IPS-18c (cell line): ENCODE measurements at regions not wholly inside any gene's neighbourhood (a gene's known extent, or its start where the extent isn't known, plus 50 kb on each side); places are given as distances from the start of the nearest gene placed in this dataset.

Experiments used
- H3K4me3 ChIP-seq: 2 replicates; pipeline ENCODE4 v1.7.0; 2013; ENCODE audit warnings: low read depth, mild to moderate bottlenecking, low read length, moderate library complexity; ENCODE audit not compliant: insufficient read depth
- H3K9me3 ChIP-seq: one replicate; pipeline ENCODE4 v1.6.1; 2013; ENCODE audit warnings: mild to moderate bottlenecking, low read length, moderate library complexity; ENCODE audit not compliant: control insufficient read depth, insufficient read depth

DNA sequence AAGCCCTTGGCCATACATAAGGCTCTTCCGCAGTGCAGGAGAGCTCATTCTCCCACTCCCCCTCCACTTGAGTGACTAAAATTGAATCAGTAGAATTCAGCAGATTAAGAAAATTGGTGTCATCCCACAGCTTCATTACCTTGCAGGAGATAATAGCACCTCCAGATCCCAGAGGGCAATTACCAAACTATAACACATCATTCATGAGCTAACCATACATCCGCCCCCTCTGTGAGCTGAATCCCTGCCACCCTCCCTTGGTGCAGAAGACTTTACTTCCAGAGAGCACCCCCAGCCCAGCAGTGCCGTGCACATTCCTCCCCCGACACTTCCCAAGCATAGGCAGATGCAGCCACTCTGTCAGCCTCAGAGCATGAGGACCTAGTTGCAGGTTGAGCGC is 496.5 kb upstream of the B3GAT1 start:
- no peaks in the 10 kb centered on the region for H3K9me3 ChIP-seq
- no peak overlapping the region for H3K4me3 ChIP-seq

DNA sequence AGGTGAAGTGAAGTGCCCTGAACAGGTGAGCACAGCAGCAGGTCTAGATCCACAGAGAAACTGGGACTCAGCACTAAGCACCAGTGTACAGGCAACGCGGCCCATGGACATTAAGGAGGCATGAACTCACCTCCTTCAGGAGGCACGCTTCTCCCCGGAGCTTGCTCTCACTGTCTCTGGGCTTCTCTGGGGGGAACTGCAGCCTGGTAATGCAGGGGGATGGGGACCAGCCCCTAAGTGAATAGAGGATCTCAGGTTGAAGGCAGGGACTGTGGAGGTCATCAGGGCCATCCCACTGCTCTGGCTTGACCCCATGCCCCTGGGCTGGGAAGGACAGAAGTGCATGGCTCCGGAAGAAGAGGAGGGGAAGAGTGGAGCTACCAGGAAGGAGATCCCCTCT is 495.6 kb upstream of the B3GAT1 start:
- H3K4me3 ChIP-seq = no peak overlapping the region
- no peaks in the 10 kb centered on the region for H3K9me3 ChIP-seq

DNA sequence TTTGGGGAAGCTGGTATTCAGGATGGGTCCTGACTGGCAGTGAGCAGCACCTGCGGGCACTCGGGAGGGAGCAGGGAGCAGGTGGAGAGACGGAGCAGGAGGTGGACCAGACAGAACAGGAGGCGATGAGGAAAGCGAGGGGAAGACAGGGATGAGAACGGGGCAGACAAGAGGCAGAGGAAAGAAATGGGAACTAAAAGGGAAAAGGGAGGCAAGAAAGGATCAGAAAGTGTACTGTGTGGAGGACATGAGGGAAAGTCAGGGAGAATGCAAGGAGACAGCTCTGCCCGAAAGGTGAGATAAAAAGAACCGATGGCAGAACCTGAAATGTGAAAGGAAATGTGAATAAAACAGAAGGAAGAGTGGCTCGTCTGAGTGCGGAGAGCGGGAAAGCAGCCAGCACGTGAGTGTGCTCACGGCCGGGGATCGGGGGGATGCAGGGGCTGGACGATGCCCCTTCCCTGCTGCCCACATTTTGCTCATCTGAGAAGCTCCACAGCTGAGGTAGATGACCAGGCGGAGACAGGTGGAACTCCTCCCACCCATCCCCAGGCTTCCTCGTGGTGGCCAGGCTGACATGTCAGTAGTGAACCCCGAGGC is 494.4 kb upstream of the B3GAT1 start:
- Histone ChIP-seq H3K4me3 (no peak overlapping the region), H3K9me3 (no peaks in the 10 kb centered on the region)

DNA sequence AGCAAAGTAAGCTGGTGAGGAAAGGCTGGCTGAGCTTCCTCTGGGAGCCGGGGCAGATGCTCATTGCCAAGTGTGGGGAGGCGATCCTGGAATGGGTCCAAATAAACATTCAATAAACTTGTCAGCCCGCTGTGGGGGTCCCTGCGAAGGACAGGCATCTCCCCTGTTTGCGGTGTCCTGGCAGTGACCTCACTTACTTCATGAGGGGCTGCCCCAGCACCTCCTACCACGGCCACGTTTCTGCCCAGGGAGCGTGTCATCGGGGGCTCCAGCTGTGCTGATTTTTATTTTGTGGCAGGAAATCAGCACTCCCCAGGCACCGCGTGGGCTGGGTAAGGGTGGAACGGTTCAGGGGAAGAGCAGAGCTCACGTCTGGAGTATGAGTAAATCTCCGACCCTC is 493.9 kb upstream of the B3GAT1 start:
- H3K9me3 ChIP-seq = no peaks in the 10 kb centered on the region
- H3K4me3 ChIP-seq = no peak overlapping the region

DNA sequence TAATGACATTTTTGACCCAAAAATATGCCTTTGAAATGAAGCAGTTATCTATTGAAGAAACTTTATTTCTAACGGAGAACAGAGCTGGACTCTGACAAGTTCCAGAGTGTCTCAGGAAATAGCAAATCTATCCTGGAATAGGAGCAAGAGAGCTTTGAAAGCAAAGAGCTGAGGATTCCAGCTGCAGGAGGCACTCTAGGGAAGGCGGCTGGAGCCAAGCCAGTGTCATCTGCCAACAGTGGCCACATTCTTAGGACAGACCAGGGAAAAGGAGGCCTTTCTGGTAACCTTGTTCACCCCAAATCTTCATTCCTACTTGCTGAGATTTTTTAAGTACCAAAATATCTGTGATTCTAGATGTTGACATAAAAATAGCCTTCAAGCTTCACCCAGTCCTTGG is 493.5 kb upstream of the B3GAT1 start:
- Histone ChIP-seq H3K4me3 (no peak overlapping the region), H3K9me3 (no peaks in the 10 kb centered on the region)

DNA sequence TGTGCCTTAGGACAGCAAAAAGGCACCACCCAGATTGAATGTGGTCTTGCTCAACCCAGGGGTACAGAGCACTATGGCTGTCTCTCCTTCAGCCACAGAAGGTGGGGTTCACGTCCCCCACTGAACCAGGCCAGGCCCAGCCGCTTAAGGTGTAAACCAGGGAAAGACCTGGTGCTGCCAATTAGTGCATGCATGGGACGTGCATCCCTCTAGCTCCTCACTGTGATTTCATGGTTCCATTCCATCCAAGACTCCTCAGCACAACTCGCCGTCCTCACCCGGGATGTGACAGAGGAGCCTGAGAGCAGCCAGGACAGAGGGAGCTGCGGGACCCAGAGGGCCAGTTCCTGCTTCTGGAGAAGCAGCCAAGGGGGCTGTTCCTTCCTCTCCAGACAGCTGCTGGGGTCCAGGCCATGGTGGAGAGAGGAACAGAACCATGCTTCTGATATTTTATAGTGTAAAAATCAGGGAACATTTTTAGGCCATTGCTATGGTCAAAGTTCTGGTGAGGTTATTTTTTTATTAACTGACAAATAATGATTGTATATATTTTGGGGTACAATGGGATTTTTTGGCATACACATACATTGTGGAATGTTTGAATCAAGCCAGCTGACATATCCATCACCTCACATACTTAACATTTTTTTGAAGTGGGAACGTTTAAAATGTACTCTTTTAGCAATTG is 492.2 kb upstream of the B3GAT1 start:
- no peaks in the 10 kb centered on the region for H3K9me3 ChIP-seq

DNA sequence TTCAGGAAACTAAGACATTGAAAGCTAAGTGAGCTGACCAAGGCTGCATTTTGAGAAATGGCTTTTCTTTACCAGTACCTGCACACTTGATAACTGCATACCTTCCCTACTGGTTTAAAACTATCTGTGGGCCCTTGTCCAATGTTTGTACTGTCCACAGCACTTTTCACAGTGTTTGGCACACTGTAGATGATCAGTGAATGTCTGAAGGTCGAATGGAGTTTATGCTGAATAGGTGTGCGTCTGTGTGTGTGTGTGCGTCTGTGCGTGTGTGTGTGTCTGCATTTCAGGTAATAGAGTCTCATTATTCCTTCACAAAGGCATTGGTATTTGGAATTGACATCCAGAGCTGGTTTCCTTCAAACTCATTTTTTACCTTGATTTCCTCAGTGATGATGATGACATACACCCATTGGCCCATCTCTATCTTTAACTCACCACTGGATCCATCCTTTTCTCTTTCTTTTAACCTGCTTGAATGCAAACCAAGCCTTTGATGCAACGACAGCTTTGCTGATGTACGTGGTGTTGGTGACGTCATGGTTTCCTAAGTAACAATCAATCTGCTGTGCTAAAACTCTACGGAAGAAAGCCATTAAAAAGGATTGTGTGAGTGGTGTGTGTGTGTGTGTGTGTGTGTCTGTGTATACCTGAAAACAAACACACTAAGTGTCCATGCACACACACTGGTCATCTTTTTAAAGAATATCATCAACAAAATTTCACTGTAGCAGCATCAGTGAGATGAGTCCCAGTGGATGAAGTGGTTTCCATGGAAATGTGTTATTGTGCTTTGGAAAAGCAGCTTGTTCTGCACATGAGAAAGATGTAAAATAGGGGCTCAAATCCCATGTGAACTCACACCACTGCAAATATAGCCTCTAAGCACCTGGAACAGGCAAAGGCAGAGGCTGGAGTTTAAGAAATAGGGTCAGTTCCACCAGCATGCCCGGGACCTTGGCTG is 490.2 kb upstream of the B3GAT1 start:
- Histone ChIP-seq H3K4me3 (no peak overlapping the region), H3K9me3 (no peaks in the 10 kb centered on the region)

More for the DNA sequence above, 492.2 kb upstream of the B3GAT1 start:
- no peak overlapping the region for H3K4me3 ChIP-seq

DNA sequence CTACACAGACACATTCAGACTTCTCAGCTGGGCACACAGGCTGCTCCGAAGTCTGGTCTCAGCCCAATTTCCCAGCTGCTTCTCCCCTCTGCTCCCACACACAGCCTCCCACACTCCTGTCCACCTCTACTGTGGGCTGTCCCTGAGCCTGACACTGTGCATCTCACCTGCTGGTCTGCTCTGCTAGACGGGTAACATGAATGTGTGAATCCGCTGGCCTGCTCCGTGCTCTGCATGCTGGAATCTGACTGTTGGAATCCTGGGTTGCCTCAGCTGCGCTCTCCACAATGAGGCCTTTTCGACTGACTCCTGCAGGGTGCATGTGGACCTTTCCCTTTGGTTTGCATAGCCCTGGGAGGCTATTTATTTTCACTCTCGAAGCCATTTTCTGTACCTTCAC is 489.5 kb upstream of the B3GAT1 start:
- Histone ChIP-seq H3K4me3 (no peak overlapping the region), H3K9me3 (no peaks in the 10 kb centered on the region)

DNA sequence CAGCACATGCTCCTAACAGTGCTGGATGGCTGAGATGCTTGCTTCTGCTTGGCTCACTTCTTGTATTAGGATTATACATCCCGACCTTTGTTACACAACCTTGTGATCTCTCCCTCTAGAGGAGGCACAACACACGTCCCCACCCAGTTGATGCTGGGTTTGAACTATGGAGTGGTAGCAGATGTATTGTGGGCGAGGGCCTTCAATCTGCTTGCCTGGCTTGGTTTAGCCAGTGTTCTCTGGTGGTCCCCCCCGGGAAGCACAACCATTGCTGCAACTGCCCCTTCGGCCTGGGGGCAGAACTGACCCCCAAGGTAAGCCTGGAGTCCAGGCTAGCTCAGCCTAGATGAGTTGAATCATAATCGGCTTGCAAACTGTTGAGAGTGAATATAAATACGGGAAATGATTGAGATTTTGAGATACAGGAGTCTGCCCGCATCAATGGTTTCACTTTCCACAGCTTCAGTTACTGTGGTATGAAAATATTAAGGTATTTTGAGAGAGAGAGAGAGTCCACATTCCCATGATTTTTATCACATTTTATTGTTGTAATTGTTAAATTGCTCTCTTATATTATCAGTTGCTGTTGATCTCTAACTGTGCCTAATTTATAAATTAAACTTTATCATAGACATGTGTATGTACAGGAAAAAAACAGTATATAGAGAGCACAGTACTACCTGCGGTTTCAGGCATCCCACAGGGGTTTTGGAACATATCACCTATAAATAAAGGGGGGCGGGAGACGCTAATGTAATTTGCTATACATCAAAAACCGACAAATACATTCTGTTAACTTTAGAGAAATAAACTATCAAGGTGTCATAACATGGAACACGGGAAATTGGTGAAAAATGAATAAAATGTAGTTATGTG is 482.0 kb upstream of the B3GAT1 start:
- no peak overlapping the region for H3K4me3 ChIP-seq
- peaks cover 2% of the 10 kb centered on the region for H3K9me3 ChIP-seq

DNA sequence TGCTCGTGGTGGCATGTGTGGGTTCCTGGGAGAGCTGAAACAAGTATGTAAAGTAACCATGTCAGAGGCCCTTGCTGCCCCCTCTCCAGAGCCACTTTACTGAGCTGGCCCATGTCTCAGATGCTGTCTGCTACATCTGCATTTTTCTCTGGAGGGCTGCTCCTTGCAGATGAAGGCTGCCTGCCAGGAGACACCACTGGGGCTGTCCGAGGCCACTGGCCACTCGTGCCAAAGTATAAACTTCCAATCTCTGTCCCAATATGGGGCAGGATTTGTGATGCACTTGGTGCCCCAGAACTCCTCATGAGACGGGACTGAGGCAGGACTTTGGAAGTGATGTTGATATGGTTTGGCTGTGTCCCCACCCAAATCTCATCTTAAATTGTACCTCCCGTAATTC is 478.4 kb upstream of the B3GAT1 start:
- Histone ChIP-seq H3K9me3 (peaks cover 2% of the 10 kb centered on the region), H3K4me3 (no peak overlapping the region)

DNA sequence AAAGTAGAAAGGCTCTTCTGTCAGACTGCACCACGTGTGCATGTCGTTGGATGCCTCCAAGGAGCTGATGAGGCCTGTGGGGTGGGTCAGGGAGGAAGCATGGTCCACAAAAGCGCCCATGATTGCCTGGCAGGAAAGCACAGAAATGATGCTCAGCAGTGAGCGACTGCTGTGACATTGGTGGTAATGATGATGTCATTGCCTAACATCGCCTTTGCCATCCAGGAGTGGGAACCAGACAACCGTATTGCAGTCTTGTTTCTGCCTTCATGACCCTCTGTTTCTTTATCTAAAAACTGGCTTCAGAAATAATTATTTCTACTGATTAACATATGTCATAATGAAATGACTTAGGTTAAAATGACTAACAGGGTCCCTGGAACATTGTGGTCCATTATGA is 477.8 kb upstream of the B3GAT1 start:
- H3K9me3 ChIP-seq = peaks cover 2% of the 10 kb centered on the region
- no peak overlapping the region for H3K4me3 ChIP-seq

DNA sequence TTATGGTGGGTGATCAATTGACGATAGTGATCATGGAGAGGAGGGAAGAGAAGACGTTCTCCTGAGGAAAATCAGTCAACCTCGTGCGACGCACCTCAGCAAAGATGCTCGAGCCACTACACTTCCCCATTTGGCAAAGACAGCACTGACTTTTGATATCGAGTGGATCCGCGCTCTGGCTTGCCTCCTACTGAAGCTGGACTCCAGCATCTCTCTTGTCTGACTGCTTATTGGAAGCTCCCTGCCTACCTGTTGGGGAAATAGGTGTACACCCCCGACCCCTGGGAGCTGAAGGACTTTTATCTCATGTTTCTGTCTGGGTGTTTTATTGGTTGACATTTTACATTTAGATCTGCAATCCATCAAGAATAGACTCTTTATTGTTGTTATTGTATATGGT is 476.8 kb upstream of the B3GAT1 start:
- Histone ChIP-seq H3K9me3 (peaks cover 2% of the 10 kb centered on the region), H3K4me3 (no peak overlapping the region)

DNA sequence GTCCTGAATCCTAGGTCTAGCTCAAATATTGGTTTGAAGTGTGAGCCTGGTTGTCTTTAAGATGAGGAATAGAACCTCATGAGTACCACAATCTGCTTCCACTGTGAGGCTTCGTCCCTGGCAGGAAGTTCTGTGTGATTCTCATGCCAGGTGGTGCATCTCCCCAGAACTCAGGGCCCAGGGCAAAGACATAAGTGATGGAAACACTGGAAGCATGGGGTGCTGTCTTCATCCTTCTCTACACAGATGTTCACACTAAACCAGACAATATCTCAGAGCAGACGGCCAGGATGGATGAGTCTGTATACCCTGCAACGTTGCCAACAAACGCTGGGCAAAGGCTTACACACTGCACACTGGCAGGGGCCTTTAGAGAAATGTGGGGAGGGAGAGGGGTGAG is 475.9 kb upstream of the B3GAT1 start:
- peaks cover 2% of the 10 kb centered on the region for H3K9me3 ChIP-seq
- no peak overlapping the region for H3K4me3 ChIP-seq

DNA sequence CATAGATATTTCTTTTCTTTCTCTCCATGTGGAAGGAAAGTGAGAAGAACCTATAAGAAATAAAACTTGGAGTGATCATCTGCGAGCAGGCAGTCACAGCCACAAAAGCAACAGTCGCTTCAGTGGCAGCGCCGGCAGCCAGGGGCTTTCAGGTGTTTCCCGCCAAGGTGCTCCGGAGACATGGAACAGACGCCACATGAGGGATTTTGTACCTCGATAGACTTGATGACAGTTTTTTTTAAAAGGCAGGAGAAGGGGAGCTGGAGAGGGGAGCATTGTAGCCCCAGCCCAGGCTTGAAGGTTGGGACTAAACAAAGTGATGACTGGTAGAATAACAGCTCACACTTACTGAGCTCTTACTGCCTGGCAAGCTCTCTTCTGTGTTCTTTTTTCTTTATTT is 471.4 kb upstream of the B3GAT1 start:
- no peak overlapping the region for H3K4me3 ChIP-seq
- no peaks in the 10 kb centered on the region for H3K9me3 ChIP-seq

DNA sequence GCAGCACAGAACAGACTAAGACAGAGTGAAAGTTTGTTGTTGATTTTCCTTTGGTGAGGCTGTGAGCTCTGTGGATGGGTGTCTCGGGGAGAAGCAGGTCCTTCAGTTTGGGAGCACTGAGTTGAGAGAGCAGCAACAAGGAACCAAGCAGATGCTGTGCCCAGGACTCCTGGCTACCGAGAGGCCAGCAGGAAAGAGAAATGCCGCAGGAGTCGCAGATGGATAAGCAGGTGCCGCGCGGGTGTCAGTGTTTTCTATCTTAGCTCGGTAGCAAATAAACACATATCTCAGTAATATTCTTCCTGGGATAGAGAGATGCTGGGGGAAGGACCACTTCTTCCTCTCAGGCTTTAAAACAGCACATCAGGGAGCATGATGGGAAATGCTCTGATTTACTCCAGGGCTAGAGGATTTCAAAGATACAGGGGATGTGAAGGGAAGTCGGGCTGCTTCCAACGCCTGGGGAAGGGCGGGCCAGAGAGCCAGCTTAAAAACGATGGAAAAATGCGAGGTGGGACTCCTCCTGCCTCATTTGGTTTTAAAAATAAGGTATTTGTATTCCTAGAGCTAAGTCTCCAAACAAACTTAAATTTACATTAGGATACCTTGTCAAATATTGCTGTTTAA is 470.7 kb upstream of the B3GAT1 start:
- Histone ChIP-seq H3K4me3 (no peak overlapping the region), H3K9me3 (no peaks in the 10 kb centered on the region)

DNA sequence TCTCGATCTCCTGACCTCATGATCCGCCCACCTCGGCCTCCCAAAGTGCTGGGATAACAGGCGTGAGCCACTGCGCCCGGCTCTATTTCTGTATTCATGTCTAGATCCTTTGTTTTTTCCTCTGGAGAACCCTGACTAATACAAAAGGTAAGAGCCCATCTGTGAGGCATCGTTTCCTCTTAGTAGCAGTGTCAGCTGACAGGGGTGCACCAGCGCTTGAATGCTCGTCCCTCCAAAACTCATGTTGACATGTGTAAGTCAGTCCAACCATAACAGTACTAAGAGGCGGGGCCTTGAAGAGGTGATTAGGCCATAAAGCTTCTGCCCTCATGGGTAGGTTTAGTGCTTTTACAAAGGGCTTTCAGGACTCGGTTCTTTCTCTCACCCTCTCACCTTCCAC is 470.1 kb upstream of the B3GAT1 start:
- Histone ChIP-seq H3K9me3 (no peaks in the 10 kb centered on the region), H3K4me3 (no peak overlapping the region)

DNA sequence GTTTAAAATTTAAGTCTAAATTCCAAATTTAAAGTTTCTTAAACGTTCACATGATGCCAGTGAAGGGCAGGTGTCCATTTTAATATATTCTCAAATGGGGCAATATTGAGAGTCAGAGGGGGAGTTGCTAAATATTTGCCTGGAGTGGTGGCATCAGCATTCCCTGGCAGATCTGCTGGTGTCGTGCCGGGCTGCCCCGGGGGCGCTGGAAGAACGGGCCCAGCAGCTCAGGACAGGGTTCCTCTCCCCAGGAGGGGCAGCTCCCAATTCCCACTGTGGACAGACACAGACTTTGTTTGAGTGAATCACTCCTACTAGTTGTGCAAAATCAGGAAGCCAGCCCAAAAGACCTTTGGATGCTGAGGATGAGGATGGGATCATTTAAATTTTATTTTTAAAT is 468.7 kb upstream of the B3GAT1 start:
- H3K9me3 ChIP-seq = no peaks in the 10 kb centered on the region

More for the DNA sequence above, 468.7 kb upstream of the B3GAT1 start:
- no peak overlapping the region for H3K4me3 ChIP-seq
